HG03103 (cell line): ENCODE measurements at regions not wholly inside any gene's neighbourhood (a gene's known extent, or its start where the extent isn't known, plus 50 kb on each side); places are given as distances from the start of the nearest gene placed in this dataset.
A peak's percentile ranks its signal among the peaks of the same experiment; 100 is the strongest.

ENCODE experiments used
- ATAC-seq: cut with Tn5 transposase; IDR thresholded peaks from one replicate; pipeline ENCODE4 v1.9.1; 2021; ENCODE audit warnings: low read depth; ENCODE audit not compliant: unreplicated experiment

DNA sequence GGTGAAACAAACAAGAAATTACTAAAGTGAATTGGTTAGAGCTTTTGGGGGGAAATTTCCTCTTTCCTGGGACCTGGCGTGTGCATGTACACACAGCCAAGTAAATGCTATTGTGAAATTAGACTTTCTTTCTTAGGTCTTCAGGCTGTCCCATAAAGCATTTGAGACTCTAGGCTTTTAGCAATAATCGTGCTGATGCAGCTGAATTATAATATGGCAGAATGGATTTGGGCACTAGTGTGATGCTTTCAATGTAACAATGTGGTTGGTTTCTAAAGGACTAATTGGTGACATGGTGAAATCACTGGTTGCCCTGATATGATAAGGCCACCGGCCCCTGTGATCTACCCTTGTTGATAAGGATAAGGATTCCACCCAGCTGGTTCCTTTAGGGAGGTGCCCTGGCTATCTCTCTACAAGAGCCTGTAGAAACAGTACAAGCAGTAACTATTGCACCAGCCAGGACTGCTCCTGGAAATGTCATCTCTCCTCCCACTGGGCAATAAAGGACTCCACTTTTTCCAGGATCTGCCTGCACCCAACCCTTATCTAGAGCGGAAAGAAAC, 164.1 kb downstream of the TFAP2A start:
- ATAC-seq, result no peak

DNA sequence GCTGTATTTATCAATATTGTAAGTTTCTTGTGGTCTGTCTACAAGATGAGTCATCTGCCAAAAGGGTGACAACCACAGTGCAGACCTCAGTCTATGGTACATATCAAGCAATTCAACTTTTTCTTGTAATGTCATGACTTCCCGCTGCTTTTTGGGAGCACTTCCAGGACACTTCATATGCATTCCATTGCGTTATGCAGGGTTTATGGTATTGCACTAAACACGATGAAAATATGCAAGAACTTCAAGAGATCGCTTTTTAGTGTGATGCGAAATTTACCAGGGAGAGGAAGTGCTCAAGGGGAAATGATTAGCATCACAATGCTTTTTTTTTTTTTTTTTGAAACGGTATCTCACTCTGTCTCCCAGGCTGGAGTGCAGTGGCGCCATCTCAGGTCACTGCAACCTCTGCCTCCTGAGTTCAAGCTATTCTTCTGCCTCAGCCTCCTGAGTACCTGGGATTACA, 166.5 kb downstream of the TFAP2A start:
- no peak for ATAC-seq

DNA sequence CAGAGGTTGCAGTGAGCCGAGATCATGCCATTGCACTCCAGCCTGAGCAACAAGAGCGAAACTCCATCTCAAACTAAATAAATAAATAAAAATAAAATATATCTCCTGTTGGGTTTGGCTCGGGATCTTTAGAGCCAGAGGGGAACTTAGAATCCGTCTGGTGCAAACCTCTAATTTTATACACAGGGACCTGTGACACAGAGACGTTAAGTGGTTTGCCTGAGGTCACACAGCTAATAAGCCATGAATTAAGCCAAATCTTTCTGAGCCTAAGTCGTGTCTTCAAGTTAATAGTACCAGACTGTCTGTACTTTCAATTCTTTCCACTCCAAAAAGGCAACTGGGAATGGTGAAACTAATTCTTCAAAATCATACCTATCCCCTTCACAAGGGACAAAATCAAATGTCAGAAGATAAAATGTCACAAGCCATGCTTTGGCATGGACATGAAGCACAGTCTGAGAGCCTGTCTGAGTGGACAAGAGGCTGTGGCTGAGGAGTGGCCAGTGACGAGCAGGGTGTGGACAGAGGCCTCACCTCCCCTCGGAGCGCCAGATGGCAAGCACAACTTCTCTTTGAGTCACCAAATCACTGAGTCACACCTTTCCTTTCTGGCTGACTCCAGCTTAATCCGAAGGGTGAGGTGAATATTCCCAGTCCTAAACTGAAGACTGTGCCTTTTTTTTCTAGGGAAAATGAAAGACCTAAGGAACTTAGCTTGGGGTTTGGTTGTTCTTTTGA, 177.4 kb downstream of the TFAP2A start:
- no peak for ATAC-seq

DNA sequence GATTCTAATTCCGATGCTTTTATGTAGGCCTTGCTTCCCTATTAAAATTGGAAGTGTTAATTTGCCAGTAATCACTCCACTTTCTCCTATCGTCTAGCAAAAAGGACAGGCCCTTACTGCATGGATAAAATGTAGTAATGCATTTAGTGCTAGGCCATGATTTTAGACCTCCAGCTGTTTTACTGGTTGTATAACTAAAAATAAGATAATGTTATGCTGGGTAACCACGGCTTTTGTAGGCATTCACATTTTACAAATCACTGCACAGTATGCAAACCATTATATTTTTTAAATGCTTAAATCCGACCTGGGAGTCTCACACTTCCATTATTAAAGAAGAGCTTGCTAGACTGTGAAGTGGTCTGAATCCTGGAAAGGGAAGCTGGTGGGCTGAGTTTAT, 179.5 kb downstream of the TFAP2A start:
- ATAC-seq, result no peak

DNA sequence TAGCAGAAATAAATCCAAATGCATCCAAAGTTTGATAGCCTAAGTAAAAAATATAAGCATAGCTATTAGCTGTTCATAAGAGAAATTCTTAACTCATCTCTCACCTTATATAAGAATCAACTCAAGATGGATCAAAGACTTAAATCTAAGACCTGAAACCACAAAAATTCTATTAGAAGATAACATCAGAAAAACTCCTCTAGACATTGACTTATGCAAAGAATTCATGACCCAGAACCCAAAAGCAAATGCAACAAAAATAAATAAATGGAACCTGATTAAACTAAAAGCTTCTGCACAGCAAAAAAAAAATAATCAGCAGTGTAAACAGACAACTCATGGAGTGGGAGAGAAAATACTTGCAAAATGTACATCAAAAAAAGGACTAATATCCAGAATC, 184.3 kb downstream of the TFAP2A start:
- ATAC-seq, result no peak

DNA sequence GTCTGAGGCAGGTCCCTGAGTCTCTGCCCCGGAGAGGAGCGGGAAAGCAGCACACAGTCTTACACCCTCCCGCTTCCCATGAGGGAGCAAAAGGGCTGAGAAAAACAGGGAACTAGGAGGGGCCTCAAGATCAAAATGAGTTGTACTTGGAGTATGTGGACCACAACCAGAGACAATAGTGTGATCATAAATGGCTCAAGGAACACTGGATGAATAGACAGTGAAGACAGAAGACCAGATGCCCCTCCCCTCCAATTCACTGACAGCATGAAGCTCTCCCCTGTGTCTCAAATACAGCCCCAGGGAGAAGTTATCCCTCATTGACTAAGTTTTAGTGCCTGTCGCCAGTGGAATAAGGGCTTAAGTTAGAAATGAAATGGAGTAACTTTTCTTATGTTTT, 191.0 kb downstream of the TFAP2A start:
- ATAC-seq, result no peak

DNA sequence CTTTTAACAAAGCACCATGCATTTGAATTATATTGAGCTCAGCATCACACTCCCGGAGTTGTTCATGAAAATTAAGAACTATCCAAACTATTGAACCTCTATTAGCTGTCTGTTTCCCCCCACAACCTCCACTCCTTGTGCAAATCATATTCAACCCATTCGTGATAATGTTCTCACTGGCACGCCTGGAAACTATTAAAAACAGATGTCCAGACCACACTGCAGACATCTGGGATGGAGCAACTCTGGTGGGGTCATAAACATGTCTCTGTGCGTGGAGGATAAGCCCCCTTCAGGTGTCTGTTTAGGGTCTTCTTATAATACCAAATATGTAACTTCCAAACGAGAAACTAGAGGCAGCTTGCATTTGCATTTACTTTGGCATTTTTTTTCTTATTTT, 193.7 kb downstream of the TFAP2A start:
- no peak for ATAC-seq

DNA sequence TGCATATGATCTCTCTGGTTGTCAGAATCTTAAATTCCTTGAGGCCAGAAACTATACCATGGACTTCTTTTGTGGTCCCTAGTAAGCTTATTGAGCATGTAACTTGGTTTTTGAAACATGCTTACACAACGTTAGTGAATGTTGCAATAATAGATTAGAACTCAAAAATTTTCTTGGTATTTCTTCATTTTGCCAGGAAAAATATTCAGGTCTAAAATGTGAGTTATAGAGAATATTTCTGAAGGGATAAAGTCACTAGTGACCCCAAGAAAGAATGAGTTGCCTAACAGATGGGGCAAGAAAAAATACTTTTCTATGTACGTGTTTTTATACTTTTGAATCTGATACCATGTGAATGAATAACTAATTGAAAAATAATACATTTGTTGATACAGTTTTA, 195.4 kb downstream of the TFAP2A start:
- no peak for ATAC-seq

DNA sequence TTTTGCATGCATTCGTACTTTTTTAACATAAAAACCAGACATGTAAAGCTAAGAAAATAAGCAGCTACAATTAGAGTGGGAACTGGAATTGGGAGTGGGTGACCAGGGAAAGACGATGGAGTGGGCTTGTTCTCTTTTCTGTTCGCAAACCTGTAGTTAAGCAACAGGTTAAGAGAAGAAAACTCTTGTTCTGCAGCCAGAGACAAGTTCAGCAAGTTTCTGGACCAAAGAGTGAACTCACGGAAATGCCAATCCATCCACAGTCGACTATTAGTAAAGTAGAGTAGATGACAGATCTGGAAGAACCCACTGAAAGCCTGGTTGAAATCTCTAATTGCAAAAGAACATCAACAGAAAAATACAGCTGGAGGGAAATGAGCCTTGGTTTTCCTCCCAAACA, 197.8 kb downstream of the TFAP2A start:
- ATAC-seq, result no peak

DNA sequence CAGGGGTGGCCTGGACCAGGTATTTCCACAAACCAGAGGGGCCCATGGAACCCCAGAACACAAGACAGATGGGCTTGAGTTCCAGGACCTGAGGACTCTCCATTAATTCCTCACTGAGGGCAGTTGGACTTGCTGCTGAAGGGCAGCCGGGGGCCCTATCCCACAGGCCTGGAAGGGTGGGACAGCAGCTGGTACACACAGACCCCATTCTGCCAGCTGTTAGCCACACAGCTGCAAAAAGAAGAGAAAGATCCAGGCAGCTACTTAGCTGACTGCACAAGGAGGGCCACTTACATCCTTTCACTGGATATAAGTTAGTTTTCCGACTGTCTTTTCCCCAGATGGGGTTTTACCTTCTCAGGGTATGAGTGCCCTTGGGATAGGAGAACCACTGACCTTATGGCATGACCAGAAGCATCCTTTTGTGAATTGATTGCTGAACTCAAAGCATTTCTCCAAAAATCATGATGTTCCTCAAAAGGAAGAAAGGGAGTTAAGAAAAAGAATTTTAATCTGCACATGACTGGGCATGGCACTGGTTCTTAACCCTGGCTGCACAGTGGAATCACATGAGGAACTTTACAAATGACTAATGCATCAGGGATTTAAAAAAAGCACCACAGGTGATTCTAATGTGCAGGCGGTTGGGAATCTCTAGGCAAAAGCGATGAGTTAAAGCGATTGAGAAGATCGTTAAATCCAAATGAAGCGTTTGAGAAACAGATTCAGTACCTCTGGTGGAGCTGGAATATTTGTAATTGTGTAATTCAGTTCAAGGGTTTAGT, 199.4 kb downstream of the TFAP2A start:
- ATAC-seq, result no peak

DNA sequence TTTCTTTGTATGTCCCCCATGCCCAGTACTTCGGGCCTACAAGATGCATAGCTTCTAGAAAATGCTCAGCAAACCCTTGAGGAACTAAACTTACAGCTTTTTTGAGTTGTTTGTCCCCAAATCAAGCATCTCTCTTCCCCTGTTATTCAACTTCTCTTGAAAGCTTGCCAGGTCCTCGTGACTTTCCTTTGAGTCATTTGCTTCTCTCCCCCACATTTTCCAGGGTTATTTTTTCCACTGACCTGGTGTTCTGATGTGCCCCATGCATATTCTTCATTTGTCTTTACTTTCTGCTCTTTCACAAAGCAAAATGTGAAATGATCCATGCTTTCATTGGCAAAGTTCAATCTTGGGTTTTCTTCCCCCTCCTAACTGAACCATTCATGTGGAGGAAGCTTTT, 204.8 kb downstream of the TFAP2A start:
- no peak for ATAC-seq

DNA sequence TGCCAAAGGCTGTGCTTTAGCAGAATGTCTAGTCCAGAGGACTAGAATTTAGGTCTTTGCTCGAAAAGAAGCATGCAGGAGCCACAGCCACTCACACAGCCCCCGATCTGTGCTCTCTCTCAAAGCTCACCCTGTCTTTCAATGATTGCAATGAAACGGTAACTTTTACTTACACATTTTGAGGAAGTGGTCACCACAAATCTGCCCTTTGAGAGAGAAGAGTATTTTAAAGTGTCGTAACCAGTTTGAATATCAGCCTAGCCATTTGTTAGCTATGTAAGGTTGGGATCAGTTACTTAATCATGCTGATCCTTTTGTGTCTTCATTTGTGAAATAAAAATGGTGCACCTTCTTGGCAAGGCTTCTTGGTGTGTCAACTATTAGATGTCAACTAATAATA, 209.0 kb downstream of the TFAP2A start:
- peak; percentile 68 for ATAC-seq

DNA sequence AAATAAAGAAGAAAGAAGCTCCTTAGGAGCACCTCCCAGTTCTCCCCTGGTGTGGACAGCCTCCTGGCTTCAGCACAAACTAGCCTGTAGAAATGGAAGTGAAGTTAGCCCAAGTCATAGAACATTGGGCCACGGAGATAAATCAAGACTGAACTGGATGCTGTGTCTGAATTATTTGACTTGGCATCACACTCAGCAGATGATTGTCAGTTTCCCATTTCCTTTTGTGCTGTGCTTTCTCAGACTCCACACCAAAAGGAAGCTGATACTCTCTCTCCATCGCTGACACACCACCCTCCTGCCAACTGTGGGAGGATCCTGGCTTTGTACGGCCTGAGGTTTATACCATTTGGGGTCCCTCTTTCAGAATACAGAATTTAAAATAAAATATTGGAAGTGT, 209.8 kb downstream of the TFAP2A start:
- no peak for ATAC-seq

DNA sequence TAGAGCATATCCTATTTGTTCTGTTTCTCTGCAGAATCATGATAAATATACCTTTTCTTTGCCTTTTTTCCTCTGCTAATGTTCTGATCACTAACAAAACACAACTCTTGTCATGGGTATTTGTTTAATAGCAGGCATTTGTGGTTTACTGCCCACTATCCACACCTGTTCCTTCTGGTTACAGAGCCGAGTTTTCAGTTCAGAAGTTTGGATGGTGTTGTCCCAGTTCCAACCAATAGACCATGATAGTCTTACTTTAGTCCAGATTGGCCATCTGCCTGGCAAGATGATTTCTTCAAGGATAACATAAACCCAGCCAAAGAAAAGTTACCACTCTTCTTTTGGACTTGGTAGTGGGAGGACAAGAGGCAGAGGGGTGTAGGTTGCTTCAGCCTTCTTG, 211.2 kb downstream of the TFAP2A start:
- no peak for ATAC-seq

DNA sequence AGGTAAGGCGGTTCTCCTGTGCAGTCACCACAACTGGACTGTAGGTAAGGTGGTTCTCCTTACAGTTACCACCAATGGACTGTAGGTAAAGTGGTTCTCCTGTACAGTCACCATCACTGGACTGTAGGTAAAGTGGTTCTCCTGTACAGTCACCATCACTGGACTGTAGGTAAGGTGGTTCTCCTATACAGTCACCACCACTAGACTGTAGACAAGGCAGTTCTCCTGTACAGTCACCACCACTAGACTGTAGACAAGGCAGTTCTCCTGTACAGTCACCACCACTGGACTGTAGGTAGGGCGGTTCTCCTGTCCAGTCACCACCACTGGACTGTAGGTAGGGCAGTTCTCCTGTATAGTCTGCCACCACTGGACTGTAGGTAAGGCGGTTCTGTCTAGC, 212.3 kb downstream of the TFAP2A start:
- no peak for ATAC-seq

DNA sequence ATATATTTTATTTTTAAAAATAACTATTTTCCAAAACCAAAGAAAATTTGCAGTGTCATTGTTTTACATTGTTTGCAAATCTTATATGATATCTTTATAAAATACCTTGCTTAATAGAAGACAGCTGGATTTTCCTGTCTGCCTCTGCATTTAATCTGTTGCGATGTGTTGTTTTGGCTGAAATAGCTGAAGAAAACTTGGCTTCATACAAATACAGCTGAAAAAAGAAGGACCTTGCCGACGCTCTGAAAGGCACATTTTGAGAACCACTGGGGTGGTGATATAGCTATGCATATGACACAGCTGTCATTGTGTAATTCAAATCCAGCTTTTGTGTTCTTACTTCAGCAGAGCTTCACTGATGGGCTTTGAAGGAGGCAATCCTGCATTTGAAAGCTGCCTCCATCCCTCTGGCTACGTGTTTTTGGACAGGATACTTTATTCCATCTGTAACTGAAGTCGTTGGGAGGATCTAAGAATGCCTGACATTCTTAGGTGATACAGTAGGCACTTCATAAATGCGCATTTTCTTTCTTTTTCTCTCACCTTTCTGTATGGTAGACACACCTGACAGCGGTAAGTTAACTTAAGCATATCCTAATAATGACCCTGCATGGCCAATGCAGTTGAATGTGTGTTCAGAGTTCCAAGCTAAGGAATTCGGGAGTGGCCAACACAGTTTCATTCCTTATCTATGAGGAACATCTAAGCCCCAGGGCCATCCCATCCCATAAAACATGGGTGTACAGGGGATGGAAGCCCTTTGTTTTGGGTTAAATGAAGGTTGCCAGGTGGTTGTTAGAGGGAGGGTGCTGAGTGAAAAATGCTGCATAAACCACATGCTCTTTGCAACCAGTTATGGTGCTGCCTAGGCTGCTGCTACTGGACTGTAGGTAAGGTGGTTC, 213.0 kb downstream of the TFAP2A start:
- no peak for ATAC-seq

DNA sequence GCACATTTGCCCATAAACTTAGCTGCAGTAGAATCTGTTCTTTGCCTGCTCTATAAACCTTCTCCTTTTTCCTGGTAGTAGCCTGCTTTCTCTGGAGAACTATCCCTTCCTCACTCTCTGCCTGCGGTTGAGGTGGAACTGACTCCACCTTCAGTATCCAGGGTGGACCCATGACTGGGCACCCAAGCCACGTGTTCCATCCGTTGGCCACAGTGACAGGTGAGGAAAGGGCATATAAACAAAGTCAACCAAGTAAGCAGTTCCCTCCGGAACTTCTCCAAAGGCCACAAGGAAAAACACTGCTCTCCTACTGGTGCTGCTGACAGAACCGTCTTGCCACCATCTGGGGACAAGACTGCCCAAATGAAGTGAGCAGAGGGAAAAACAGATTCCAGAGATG, 218.8 kb downstream of the TFAP2A start:
- ATAC-seq, result no peak

DNA sequence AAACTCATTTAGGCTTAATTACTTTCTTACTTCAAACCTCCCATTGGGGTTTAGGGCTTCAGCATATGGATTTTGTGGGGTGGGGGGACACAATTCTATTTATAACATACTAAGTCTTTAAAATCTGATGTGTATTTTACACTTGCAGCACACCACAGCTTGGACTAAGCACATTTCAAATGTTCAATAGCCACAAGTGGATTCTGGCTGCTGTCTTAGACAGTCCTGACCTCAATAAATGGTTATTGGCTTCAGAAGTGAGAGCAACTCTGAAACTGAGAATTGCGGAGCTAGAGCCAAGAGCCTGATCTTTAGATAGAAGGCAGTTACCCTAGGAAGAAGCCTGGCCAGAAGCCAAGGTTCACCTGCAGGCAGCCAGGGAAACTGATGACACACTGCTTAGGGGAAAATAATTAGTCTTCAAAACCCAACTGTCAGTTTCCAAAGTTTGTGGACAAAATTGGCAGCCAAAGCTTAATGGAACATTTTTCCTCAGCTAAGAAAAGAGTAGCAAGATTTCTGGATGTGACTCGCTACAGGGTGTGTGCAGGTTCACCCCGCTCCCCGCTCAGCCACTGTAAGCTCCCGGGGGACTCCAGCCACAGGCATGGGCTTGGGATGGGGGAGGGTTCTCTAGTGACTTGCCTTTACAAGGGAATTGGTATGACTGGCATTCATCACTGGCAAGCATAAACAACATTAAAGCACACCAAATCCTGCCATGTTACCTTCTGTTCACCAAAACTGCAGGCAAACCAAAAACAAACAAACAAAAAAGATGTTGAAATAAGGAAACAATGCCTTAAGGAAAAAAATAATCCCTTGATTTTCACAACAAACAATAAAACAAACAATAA, 219.8 kb downstream of the TFAP2A start:
- ATAC-seq, result no peak

DNA sequence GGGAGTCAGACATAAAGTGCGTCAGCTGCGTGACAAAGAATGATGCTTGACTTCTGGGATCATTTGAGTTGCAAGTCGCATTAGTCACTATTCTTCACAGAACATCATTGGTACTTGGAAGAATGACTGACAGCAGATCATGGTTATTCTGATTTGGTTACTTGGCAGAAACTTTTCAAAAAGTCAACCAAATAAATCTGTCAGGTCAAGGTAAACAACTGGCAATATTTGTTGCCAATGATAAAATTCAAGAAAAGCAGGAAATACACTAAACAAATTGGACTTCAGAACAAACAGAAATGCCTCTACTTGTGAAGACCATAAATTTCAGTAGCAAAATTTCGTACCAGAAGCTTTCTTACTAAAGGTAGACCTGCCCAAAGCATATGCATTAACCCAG, 221.6 kb downstream of the TFAP2A start:
- no peak for ATAC-seq

DNA sequence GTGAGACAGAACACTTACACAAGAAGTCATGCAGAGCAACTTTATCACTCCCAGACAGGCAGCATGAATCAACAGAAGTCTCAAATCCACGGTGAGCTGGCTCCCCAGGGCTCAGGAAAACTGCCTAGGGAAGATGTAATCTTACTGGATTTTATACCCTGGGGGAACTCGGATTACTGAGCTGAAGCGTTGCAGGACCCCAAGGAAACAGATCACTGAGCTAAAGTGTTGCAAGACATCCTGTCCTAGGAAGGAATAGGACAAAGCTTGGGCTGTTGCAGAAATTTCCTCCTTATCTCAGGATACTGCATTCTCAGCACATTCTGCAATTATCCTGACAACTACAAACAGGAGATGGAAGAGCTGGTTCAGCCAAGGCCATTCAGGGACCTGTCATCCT, 224.8 kb downstream of the TFAP2A start:
- ATAC-seq, result no peak
